ENCODE measurements at regions not wholly inside any gene's neighbourhood (a gene's known extent, or its start where the extent isn't known, plus 50 kb on each side); places are given as distances from the start of the nearest gene placed in this dataset.
A peak's percentile ranks its signal among the peaks of the same experiment; 100 is the strongest.

DNA sequence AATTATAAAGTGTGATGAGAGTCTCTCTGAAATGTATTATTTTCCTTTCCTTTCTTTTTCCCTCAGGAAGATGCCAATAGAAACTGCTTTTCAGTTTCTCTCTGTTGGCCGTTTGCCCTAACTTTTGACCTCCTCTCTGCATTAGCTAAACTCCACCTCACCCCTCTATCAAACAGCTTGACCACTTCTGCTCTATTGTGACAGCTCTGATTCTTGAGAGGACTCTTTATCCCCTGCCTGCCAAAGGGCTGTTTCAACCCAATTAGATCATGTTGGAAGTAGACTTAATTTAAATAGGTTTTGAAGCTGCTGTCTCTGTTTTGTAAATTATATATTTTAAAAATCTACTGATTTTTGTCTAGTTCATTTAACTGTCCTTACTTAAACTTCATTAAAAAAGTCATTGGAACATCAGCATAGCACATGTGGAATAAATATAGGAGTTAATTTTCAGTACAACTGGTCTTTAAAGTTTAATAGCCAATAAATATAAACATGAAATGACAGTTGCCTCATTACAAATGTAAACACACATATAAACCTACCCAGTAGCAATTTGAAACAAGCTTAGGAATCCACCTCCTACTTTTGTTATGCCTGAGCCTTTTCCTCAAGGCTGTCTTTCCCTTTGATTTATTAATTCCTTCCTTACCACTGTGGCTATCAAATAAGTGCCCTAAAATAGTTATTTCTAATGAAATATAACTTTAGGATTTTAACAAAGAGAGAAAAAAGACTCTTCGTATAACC, 152.0 kb downstream of the CHRM3 start:
- no peak for DNase-seq (ENCODE audit: low read depth, low spot score)

DNA sequence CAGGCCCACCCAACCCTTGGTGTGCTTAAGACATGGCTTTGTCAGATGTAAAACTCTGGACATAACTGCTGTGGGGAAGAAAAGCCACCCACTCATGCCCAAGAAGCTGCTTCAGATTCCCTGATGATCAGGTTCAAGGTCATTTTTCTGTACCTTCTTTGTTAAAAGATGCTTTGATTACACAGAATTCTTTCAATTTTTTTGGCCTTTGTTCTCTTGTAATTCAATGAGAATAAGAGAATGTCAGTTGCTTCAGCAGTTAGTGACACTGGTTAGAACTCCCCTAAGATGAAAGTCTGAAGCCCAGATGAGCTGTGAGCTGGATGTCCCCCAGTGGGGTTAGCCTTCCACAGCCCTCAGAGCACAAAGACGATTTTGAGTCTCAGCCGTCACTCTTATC, 152.7 kb downstream of the CHRM3 start:
- no peak for DNase-seq (ENCODE audit: low read depth, low spot score)

DNA sequence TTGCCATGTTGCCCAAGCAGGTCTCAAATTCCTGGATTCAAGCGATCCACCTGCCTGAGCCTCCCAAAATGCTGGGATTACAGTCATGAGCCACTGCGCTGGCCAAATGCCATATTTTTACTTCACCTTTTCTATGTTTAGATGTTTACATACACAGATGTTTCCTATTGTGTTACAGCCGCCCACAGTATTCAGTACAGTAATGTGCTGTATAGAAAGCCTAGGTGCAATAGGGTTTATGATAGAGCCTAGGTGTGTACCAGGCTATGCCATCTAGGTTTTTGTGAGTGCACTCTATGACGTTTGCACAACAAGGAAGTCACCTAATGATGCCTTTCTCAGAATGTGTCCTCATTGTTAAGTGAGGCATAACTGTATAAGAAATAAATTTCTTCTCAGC, 153.4 kb downstream of the CHRM3 start:
- no peak for DNase-seq (ENCODE audit: low read depth, low spot score)

DNA sequence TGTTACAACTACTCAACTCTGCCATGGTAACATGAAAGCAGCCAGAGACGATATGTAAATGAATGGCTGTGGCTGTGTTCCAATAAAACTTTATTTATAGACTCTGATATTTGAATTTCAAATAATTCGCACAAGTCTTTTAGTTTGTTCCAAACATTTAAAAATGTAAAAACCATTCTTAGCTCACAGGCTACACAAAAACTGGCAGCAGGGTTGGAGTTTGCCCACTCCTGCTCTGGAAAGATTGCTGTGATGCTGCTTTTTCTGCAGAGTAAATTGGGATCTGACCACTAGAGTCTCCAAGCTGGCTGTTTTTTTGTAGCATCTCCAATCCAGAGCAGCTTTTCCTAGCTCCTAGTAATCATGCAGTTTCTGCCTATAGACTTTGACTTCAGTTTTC, 157.5 kb downstream of the CHRM3 start:
- DNase-seq (ENCODE audit: low read depth, low spot score): no peak

DNA sequence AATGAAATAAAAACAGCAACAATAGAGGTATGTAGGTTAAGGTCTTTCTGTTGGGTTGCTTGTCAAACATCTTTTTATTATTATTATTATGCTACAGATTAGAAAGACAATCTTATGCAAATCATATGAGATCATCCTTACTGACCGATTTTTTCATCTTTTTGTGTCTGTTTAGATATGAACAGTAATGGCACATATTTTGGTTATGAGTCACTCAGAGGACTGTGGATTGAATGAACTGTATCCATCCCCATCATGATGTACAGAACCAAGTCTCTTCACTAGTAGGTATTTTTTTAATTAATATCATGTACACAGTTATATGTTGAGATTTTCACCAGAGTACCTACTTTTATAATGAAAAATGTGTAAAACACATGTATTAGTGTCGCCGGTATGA, 159.1 kb downstream of the CHRM3 start:
- DNase-seq (ENCODE audit: low read depth, low spot score): no peak

DNA sequence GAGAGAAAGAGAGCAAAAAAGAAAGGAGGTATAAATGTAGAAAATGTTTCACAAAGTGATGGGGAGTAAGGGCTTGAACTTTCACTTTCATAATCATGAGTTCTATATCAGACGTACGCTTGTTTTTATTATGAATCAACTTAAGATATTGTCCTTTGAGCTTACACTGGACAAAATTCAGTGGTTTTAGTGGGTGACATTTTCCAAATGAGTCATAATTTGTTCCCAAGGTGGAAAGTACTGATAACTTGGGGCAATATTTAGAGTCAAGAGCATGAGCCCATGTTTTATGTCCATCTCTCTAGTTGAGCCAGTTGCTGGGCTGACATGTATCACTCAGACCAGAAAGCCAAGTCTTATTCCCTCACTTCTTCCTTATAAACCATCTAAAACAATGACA, 161.6 kb downstream of the CHRM3 start:
- DNase-seq (ENCODE audit: low read depth, low spot score): no peak

DNA sequence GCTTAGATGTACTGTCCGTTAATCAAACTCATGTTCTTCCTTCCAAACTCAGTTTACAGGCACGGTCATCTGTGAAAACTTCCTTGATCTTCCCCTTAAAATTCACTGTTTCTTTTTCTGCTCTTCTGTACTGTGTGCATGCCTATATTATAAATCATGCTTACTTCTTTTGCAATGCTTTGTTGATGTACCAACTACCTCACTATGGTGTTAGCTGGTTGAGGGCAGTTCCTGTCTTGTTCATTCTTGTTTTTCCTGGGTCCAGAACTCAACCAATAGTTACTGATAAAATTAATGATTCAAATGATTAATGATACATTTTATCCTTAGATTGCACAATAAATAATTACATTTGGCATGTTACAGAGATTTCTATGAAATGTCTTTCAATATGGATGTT, 163.8 kb downstream of the CHRM3 start:
- no peak for DNase-seq (ENCODE audit: low read depth, low spot score)

DNA sequence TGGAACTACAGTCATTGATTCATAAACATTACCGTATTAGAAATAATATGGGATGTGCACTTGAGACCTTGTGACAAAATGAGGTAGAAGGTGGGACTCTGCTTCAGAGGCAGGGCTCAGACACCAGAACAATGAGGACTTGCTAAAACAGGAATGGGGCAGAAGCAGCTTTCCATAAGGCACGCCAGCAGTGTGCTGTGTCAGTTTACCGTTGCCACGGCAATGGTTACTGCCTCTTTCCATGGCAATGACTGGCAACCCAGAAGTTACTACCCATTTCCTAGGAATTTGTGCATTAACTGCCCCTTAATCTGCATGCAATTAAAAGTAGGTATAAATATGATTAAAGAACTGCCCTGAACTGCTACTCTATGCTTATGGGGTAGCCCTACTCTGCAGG, 169.0 kb downstream of the CHRM3 start:
- peak; percentile 33 for DNase-seq (ENCODE audit: low read depth, low spot score)

DNA sequence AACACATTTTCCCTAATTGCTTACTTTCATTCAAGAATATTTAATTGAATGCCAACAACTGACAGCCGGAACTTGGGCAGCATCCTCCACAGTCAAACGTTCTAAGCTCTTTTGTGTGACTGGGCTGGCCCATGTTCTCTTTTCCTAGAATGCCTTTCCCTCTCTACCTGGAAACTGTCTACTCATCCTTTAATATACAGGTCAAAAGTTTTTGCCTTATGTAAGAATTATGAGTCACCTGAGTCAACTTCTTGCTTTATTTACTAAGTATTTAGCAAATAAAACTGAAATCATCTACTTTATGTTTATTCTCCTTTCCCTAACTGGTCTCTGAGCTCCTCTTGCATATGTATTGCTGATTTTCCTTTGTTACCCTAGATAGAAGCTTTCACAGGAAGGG, 172.2 kb downstream of the CHRM3 start:
- DNase-seq (ENCODE audit: low read depth, low spot score): no peak

DNA sequence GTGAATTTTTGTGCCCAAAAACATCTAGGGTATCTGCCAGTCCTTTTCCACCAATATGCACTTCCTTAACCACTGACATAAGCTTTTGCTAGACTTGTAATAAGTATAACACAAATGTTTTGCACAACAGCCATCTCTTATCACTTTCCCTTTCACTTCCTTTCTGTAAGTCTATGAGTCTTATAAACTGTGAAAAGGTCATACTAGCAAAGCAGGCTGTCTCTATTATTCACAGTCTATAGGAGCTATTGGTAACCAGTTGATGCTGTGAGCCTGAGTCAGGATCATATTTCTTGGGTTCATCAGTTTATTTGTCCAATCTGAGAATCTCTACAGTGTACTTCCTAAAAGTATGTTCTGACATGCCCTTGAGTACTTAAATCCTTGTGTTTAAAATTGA, 172.6 kb downstream of the CHRM3 start:
- DNase-seq (ENCODE audit: low read depth, low spot score): no peak

DNA sequence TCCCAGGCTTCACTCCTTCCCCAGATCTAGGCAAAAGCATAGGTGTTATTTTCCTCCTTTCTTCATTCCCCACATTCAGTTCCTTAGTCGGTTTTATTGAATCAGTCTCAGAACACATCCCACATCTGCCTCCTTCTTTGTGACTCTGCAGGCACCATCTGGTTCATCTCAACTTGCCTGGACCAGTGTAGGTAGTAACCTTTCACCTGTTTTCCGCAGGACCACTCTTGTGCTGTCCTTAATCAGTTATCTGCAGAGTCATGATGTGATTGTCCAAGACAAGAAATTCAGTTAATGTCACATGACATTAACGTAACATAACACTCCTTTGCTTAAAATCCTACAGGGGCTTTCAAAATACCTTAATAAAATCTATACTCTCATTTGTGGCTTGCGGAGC, 174.6 kb downstream of the CHRM3 start:
- DNase-seq (ENCODE audit: low read depth, low spot score): no peak

DNA sequence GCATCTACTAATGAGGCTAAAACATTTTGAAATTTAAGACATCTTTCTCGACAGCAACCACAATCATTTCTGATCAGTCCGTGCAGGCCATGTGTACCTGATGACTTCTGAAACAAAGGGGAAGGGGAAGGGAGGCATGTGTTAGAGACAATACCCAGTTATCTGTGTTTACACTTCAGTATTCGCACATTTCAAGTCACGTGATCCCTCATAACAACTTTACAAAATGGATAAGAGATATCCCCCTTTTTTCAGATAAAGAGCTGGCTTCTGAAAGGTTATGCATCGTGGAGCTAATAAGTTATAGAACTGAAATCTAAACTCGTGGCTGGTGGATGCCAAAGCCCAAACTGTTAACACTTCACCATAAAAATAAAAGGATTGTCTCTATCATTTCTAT, 175.7 kb downstream of the CHRM3 start:
- DNase-seq (ENCODE audit: low read depth, low spot score): no peak

DNA sequence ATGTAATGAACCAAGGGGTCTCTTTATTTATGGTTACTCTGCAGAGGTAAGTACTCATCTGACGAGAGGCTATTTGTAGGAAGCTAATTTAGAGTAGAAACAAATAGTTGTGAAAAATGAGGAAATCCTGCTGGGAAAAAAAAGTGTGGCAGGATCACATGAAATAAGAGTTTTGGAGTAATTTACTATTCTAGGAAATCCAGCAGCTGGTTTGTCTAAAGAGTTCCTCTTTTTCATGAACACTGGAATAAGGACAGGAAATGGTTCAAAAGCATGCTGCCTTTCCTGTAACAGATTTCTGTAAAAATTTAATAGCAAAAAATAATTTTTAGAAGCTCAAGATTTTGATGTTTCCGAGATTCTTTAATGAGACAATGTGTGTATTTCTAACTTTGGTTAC, 177.3 kb downstream of the CHRM3 start:
- no peak for DNase-seq (ENCODE audit: low read depth, low spot score)

DNA sequence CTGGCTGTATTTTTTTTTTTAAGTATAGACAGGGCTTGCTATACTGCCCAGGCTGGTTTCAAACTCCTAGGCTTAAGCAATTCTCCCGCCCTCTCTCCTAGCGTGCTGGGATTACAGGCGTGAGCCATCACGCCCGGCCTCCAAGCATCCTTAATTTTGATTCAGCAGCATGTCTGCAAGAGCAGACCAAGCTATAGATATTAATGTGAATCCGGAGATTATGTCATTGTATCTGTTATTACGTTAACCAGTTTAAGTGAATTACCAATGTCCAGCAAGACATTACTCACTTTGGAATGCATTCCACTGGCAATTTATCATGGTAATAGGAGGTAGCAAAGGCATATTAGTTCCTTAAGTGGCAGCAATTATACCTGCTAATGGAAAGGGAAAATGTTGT, 179.7 kb downstream of the CHRM3 start:
- DNase-seq (ENCODE audit: low read depth, low spot score): no peak

DNA sequence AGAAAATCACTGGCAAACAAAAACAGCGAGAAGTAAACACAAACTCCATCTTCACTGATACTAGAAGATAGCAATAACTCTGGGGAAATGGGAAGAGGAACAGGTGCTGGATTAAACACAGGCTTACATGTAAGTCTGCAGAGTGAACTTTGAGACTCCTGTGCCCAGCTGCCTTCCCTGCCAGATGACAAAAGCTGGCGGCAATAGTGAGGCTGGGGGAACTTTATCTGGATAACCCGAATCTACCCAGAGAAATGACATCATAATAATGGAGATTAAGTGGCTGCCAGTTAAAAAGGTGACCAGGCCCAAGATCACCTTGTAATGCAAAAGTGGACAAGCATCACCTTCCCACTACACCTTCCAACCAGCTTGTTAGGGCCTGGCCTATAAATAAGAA, 184.5 kb downstream of the CHRM3 start:
- DNase-seq (ENCODE audit: low read depth, low spot score): no peak

DNA sequence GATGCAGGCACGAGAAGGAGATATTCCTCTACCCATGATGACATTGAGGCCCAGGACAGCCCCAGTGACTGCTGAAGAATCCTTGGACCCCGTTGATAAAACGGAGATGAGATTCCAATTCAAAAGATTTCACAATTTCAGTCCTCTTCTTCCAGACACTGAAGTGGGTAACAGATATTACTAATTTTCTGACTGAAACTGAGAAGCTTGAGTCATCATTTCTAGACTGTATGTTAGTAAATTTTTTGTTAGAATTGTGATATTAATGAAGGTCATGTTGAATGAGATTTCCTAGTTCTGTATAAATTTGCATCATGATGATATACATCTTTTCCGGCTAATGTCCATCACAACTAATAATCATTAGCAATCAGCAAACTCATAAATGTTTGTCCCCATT, 185.8 kb downstream of the CHRM3 start:
- no peak for DNase-seq (ENCODE audit: low read depth, low spot score)

DNA sequence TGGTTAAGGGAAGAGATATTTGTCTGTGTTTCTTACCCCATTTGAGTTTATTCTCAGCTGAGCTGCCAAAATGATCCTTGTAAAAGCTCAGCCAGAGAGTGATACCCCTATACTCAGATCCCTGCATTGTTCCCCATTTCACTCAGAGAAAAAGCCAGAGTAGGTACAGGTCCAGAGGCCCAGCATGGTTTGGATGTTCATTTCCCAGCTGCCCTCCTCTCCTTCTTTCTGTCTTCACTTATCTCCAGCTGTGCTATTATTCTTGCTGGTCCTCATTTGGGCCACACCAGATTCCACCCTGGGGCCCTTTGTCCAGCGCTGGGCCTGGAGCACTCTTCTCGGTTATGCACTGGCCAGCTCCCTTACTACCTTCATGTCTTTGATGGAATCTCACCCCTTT, 187.7 kb downstream of the CHRM3 start:
- DNase-seq (ENCODE audit: low read depth, low spot score): no peak

DNA sequence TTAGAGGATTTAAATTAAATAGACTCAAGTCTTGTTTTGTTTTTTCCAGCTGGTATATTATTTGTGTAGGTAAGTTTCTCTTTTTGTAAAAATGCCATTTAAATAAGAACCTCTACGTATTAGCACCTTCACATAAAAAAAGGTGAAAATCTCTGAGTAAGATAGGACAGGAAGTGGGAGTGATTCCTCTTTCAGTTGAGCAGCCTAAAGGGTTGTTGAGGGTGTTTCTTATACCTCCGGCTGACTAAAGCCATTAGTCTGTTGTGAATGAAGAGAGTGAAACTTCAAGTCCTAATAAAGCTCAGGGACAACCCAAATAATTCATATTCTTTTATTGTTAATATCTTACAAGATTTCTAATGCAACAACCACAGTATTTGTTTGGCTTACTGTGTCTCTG, 188.7 kb downstream of the CHRM3 start:
- no peak for DNase-seq (ENCODE audit: low read depth, low spot score)

DNA sequence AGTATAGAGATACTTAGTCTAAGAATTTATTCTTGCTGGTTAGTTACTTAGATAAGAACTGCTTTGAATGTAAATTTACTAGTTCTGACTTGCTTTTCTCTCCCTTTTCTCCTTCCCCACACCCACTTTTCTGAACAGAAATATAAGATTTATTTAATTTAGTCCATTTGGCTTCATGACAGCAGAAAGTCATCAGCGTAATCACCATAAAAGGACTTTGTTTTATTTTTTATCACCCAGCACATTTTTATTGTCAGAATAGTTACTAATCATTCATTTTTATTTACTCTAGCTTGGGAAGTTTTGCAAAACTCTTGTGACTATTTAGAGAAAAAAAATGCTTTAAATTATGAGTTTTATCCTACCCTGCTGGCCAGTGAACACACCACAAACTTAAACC, 197.2 kb downstream of the CHRM3 start:
- DNase-seq (ENCODE audit: low read depth, low spot score): no peak

DNA sequence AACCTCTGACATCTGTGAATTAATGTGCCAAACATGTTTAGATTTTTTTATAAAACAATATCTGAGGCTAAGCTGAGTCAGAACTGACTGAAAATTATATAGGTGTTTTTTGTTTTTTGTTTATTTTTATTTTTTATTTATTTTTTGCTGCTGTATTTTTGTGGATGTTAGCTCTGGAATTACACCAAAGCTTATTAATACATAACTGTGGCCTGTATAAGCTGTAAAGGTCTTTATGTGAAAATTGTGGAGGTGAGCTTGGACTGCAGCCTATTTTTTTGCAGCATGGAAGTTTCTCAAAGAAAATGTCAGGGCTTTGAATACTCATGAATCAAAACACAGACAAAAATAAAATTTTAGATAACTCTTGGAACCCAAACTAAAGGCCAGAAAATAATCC, 199.8 kb downstream of the CHRM3 start:
- DNase-seq (ENCODE audit: low read depth, low spot score): no peak

DNA sequence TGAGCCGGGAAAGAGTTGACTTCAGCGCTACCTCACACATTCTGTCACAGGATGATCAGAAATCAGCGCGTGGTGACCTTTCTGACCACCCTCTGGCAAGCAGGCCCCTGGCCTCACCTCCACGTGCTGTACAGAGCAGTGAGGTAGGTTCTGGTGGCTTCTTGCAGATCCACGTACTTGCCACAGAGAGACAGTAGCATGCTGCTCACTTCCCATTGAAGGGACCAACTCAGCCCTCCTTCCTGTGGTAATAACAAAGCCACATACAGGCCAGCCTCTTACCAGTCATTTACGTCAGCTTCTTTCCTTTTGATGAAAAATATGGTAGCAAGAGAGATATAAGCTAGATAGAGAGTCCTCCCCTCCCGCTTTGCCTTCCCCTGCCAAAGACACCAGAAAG, 200.7 kb downstream of the CHRM3 start:
- no peak for DNase-seq (ENCODE audit: low read depth, low spot score)

DNA sequence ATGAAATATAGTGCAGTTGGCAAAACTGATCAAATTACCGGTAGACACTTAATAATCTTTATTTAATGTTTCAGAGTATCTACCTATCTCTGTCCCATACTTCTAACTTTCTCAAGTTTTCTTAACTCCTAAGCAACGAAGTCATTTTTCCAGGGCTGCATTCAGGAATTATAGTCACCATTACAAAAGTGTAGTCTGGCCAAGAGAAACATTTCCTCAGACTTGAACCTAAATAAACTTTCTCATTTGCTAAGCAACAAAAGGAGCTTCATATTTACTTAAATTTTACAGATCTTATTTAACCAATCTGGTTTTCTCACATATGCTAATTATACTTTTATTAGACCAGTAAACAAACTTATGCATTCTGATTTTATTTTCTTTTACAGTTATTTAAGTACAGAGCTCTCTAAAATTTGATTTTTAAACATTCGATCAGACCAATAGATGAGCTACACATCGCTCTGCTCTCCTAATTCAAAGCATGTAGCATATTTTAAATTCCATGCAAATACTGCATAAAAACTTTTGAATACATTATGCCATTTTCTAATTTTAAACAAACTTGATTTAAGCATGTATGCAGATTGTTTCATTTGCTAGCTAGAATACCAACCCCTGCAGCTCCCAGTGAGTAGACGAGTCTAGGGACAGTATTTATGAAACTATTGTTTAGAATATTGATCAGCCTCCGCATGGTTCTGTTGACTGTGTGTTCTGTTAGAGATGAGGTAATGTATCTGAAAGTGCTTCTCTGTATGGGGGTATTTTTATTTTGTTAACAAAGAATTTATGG, 201.4 kb downstream of the CHRM3 start:
- DNase-seq (ENCODE audit: low read depth, low spot score): no peak

DNA sequence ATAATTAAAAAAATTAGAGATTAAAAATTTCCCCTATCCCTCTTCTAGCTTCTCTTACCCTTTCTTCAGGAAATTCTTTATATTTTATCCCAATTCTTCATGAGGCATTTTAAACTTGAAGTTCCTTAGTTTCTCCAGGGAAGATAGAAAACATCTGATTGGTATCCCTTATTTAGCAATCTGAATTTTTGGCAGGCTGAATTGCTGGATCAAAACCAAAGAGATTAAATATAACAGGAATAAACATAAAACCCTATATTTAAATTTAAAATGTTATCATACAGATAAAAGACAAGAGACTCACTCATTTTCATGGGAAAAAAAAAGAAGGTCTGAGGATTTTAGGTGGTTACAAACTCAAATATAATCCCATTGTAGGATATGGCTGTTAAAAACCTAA, 204.2 kb downstream of the CHRM3 start:
- no peak for DNase-seq (ENCODE audit: low read depth, low spot score)

All from iPS DF 19.7 (cell line).